ENCODE measurements at regions not wholly inside any gene's neighbourhood (a gene's known extent, or its start where the extent isn't known, plus 50 kb on each side); places are given as distances from the start of the nearest gene placed in this dataset.

DNA sequence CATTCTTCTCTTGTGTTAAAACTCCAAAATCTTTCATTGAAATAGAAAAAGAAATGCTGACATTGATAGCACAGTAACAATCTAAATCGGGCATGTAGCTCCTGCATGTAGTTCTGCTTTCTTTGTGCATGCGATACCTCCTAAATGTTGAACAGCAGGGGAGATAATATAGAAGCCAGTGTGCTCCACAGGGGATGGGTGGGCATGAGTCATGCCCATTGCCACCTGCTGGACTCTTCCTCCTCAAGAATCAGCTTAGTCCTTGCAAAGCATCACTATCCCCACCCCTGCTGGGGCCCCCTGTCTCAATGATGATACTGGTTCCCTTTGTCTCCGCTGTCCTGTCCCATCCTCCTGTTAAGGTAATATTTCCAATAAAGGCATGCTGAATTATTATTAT is 203.0 kb downstream of the RWDD3 start:
- TF ChIP-seq CTCF (IDR thresholded peaks at IDR 0.05; ENCODE audit: insufficient read depth, low read length): no peak
- TF ChIP-seq GABPA (IDR thresholded peaks at IDR 0.05; ENCODE audit: low read depth): no peak
- TF ChIP-seq POLR2AphosphoS5 (IDR thresholded peaks at IDR 0.05; ENCODE audit: low read depth): no peak
- TF ChIP-seq, protein P1, sequence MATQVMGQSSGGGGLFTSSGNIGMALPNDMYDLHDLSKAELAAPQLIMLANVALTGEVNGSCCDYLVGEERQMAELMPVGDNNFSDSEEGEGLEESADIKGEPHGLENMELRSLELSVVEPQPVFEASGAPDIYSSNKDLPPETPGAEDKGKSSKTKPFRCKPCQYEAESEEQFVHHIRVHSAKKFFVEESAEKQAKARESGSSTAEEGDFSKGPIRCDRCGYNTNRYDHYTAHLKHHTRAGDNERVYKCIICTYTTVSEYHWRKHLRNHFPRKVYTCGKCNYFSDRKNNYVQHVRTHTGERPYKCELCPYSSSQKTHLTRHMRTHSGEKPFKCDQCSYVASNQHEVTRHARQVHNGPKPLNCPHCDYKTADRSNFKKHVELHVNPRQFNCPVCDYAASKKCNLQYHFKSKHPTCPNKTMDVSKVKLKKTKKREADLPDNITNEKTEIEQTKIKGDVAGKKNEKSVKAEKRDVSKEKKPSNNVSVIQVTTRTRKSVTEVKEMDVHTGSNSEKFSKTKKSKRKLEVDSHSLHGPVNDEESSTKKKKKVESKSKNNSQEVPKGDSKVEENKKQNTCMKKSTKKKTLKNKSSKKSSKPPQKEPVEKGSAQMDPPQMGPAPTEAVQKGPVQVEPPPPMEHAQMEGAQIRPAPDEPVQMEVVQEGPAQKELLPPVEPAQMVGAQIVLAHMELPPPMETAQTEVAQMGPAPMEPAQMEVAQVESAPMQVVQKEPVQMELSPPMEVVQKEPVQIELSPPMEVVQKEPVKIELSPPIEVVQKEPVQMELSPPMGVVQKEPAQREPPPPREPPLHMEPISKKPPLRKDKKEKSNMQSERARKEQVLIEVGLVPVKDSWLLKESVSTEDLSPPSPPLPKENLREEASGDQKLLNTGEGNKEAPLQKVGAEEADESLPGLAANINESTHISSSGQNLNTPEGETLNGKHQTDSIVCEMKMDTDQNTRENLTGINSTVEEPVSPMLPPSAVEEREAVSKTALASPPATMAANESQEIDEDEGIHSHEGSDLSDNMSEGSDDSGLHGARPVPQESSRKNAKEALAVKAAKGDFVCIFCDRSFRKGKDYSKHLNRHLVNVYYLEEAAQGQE (IDR thresholded peaks at IDR 0.05; ENCODE audit: insufficient replicate concordance, low read depth): no peak
- TF ChIP-seq SPI1 (IDR thresholded peaks at IDR 0.05; ENCODE audit: borderline replicate concordance, low read depth): no peak
